HEK293 (cell line): ENCODE measurements at regions not wholly inside any gene's neighbourhood (a gene's known extent, or its start where the extent isn't known, plus 50 kb on each side); places are given as distances from the start of the nearest gene placed in this dataset.

Source experiments
- CTCF ChIA-PET: fragments of 350-600 bp; formaldehyde crosslinking; extraction: SDS; loops from one replicate; lab custom pipeline; 2021; ENCODE audit warnings: antibody characterized with exemption; lab: Yijun Ruan, JAX
- POLR2A ChIA-PET: fragments of 300-600 bp; formaldehyde crosslinking; extraction: SDS; loops from one replicate; lab custom pipeline; 2020; ENCODE audit warnings: antibody characterized with exemption, inconsistent platforms; lab: Yijun Ruan, JAX
- H3K27ac ChIP-seq: fragments of 200-500 bp; sonication (Bioruptor generic); 2 replicates; pipeline ENCODE4 v1.5.1; 2014; ENCODE audit warnings: low read depth, low read length, control low read depth, inconsistent platforms; ENCODE audit errors: extremely low read depth
- H3K36me3 ChIP-seq, 2 experiments: fragments of 200-500 bp in 1 of 2; sonication (Bioruptor generic) in 1 of 2; 1 replicate in 1 of 2; 2 replicates in 1 of 2; pipeline ENCODE4 v1.5.1; 2014 to 2017; ENCODE audit warnings: inconsistent platforms in 2 of 2, low read length in 2 of 2; ENCODE audit not compliant: control insufficient read depth in 2 of 2, insufficient read depth in 1 of 2
- H3K4me1 ChIP-seq: fragments of 200-500 bp; sonication (Bioruptor generic); 2 replicates; pipeline ENCODE4 v1.5.1; 2014; ENCODE audit warnings: mild to moderate bottlenecking, low read length, inconsistent platforms; ENCODE audit not compliant: control insufficient read depth, insufficient read depth
- H3K4me3 ChIP-seq: 2 replicates; pipeline ENCODE4 v1.5.1; 2011; ENCODE audit warnings: low read depth, mild to moderate bottlenecking, control low read depth, low read length, moderate library complexity
- H3K9me3 ChIP-seq: fragments of 200-500 bp; sonication (Bioruptor generic); 2 replicates; pipeline ENCODE4 v1.5.1; 2014; ENCODE audit warnings: low read depth, low read length, inconsistent platforms; ENCODE audit not compliant: control insufficient read depth, insufficient read depth
- BCL11B ChIP-seq: fragments of 450-650 bp; formaldehyde crosslinking; IDR thresholded peaks from 2 replicates; pipeline ENCODE4 v1.5.1; 2016; ENCODE audit warnings: low read depth, missing biosample characterization, missing genetic modification characterization
- KLF16 ChIP-seq: fragments of 450-650 bp; formaldehyde crosslinking; IDR thresholded peaks from 2 replicates; pipeline ENCODE4 v1.5.1; 2017; ENCODE audit warnings: missing biosample characterization, missing genetic modification characterization
- RBAK ChIP-seq: fragments of 450-650 bp; formaldehyde crosslinking; IDR thresholded peaks from 2 replicates; pipeline ENCODE4 v1.5.1; 2016; ENCODE audit warnings: missing biosample characterization, missing genetic modification characterization
- SALL2 ChIP-seq: fragments of 450-650 bp; formaldehyde crosslinking; IDR thresholded peaks from 2 replicates; pipeline ENCODE4 v1.5.0; 2017; ENCODE audit warnings: missing biosample characterization, mild to moderate bottlenecking, missing genetic modification characterization, borderline replicate concordance
- SP7 ChIP-seq: fragments of 450-650 bp; formaldehyde crosslinking; IDR thresholded peaks from 2 replicates; pipeline ENCODE4 v1.5.1; 2016; ENCODE audit warnings: missing biosample characterization, missing genetic modification characterization
- TRIM28 ChIP-seq: IDR thresholded peaks from 2 replicates; pipeline ENCODE4 v1.6.1; 2011; ENCODE audit warnings: low read length, control low read depth, borderline replicate concordance
- ZBTB1 ChIP-seq: fragments of 450-650 bp; formaldehyde crosslinking; IDR thresholded peaks from 2 replicates; pipeline ENCODE4 v1.5.1; 2016; ENCODE audit warnings: missing biosample characterization, missing genetic modification characterization
- ZBTB17 ChIP-seq: fragments of 450-650 bp; formaldehyde crosslinking; IDR thresholded peaks from 2 replicates; pipeline ENCODE4 v1.5.1; 2016; ENCODE audit warnings: missing biosample characterization, missing genetic modification characterization
- ZBTB20 ChIP-seq: fragments of 450-650 bp; formaldehyde crosslinking; IDR thresholded peaks from 2 replicates; pipeline ENCODE4 v1.5.1; 2016; ENCODE audit warnings: missing biosample characterization, missing genetic modification characterization
- ZBTB48 ChIP-seq: fragments of 450-650 bp; formaldehyde crosslinking; IDR thresholded peaks from 2 replicates; pipeline ENCODE4 v1.5.1; 2016; ENCODE audit warnings: missing biosample characterization, missing genetic modification characterization
- ZFP3 ChIP-seq: fragments of 450-650 bp; formaldehyde crosslinking; IDR thresholded peaks from 2 replicates; pipeline ENCODE4 v1.5.1; 2016; ENCODE audit warnings: low read depth, missing biosample characterization, missing genetic modification characterization
- ZFP37 ChIP-seq: fragments of 450-650 bp; formaldehyde crosslinking; IDR thresholded peaks from 2 replicates; pipeline ENCODE4 v1.5.1; 2016; ENCODE audit warnings: missing biosample characterization, missing genetic modification characterization
- ZNF169 ChIP-seq: fragments of 450-650 bp; formaldehyde crosslinking; IDR thresholded peaks from 2 replicates; pipeline ENCODE4 v1.5.1; 2016; ENCODE audit warnings: missing biosample characterization, missing genetic modification characterization
- ZNF174 ChIP-seq: fragments of 450-650 bp; formaldehyde crosslinking; IDR thresholded peaks from 2 replicates; pipeline ENCODE4 v1.5.0; 2017; ENCODE audit warnings: missing biosample characterization, mild to moderate bottlenecking, missing genetic modification characterization
- ZNF214 ChIP-seq: fragments of 450-650 bp; formaldehyde crosslinking; IDR thresholded peaks from 2 replicates; pipeline ENCODE4 v1.5.1; 2017; ENCODE audit warnings: missing biosample characterization, mild to moderate bottlenecking, missing genetic modification characterization, borderline replicate concordance
- ZNF354C ChIP-seq: fragments of 450-650 bp; formaldehyde crosslinking; IDR thresholded peaks from 2 replicates; pipeline ENCODE4 v1.5.1; 2016; ENCODE audit warnings: missing biosample characterization, missing genetic modification characterization, low read depth, borderline replicate concordance
- ZNF48 ChIP-seq: fragments of 450-650 bp; formaldehyde crosslinking; IDR thresholded peaks from 2 replicates; pipeline ENCODE4 v1.5.1; 2016; ENCODE audit warnings: missing biosample characterization, missing genetic modification characterization
- ZNF521 ChIP-seq: fragments of 450-650 bp; formaldehyde crosslinking; IDR thresholded peaks from 2 replicates; pipeline ENCODE4 v1.5.1; 2017; ENCODE audit warnings: missing biosample characterization, mild to moderate bottlenecking, missing genetic modification characterization
- ZNF558 ChIP-seq: fragments of 450-650 bp; formaldehyde crosslinking; IDR thresholded peaks from 2 replicates; pipeline ENCODE4 v1.5.1; 2016; ENCODE audit warnings: missing biosample characterization, missing genetic modification characterization
- ZNF561 ChIP-seq: fragments of 450-650 bp; IDR thresholded peaks from 2 replicates; pipeline ENCODE4 v1.5.1; 2018; ENCODE audit warnings: missing biosample characterization, missing genetic modification characterization, borderline replicate concordance
- ZNF626 ChIP-seq: fragments of 450-650 bp; sonication (Bioruptor Pico); formaldehyde crosslinking; IDR thresholded peaks from 2 replicates; pipeline ENCODE4 v1.5.1; 2018; ENCODE audit warnings: missing biosample characterization, missing genetic modification characterization, inconsistent platforms
- ZNF654 ChIP-seq: fragments of 450-650 bp; formaldehyde crosslinking; IDR thresholded peaks from 2 replicates; pipeline ENCODE4 v1.5.1; 2016; ENCODE audit warnings: low read depth, missing biosample characterization, missing genetic modification characterization
- ZNF670 ChIP-seq: fragments of 450-650 bp; formaldehyde crosslinking; IDR thresholded peaks from 2 replicates; pipeline ENCODE4 v1.5.1; 2016; ENCODE audit warnings: missing biosample characterization, missing genetic modification characterization, low read depth
- ZNF747 ChIP-seq: fragments of 450-650 bp; formaldehyde crosslinking; IDR thresholded peaks from 2 replicates; pipeline ENCODE4 v1.5.1; 2016; ENCODE audit warnings: missing biosample characterization, missing genetic modification characterization
- ZSCAN16 ChIP-seq: fragments of 450-650 bp; formaldehyde crosslinking; IDR thresholded peaks from 2 replicates; pipeline ENCODE4 v1.5.1; 2016; ENCODE audit warnings: missing biosample characterization, missing genetic modification characterization
- TF ChIP-seq, protein P1 (sequence below): fragments of 450-650 bp; formaldehyde crosslinking; IDR thresholded peaks from 2 replicates; pipeline ENCODE4 v1.5.1; 2016; ENCODE audit warnings: missing biosample characterization, missing genetic modification characterization
- TF ChIP-seq, protein P2 (sequence below): fragments of 450-650 bp; formaldehyde crosslinking; optimal IDR thresholded peaks from 2 replicates; pipeline ENCODE3; 2016; ENCODE audit warnings: missing biosample characterization, mild to moderate bottlenecking, missing genetic modification characterization
- TF ChIP-seq, protein P3 (sequence below): fragments of 450-650 bp; formaldehyde crosslinking; IDR thresholded peaks from 2 replicates; pipeline ENCODE4 v1.5.0; 2017; ENCODE audit warnings: missing biosample characterization, missing genetic modification characterization, borderline replicate concordance
- TF ChIP-seq, protein P4 (sequence below): fragments of 450-650 bp; formaldehyde crosslinking; IDR thresholded peaks from 2 replicates; pipeline ENCODE4 v1.5.1; 2016; ENCODE audit warnings: missing biosample characterization, missing genetic modification characterization

DNA sequence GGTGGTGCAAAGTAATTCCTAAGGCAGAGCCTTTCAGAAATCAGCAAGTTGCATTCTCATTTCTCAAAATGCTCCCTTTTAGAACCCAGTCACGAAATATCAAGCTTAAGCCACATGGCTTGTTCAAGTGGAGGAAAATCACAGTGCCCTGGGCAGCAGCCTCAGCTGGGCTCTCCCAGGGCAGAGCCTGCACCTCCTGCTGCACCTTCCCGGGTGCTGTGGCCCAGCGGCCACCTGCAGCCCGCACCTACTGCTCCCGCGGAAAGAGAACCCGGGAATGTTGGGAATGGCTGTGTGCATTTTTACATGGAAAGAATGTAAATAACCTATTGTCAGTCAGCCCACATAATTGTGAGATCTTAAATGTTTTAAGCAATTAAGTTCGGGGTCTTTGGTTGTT lies 396.5 kb upstream of the VSTM2A start:
- H3K9me3 ChIP-seq: no peaks in the 10 kb centered on the region
- CTCF ChIA-PET: no interaction called here
- H3K27ac ChIP-seq: no peak overlapping the region
- no peaks in the 10 kb centered on the region for H3K4me1 ChIP-seq
- POLR2A ChIA-PET: no interaction called here
- no peaks in the 10 kb centered on the region for H3K36me3 ChIP-seq
- no peak for TF ChIP-seq ZNF654 (tag by site-specific recombination)
- no peak for TF ChIP-seq ZNF670 (tag by site-specific recombination)
- TF ChIP-seq ZNF354C (tag by site-specific recombination): no peak
- TF ChIP-seq ZNF558: no peak
- no peak for TF ChIP-seq SP7 (tag by site-specific recombination)
- TF ChIP-seq BCL11B (tag by site-specific recombination): no peak
- no peak for TF ChIP-seq ZBTB20 (tag by site-specific recombination)
- no peak for TF ChIP-seq ZNF521 (tag by site-specific recombination)
- TF ChIP-seq KLF16 (tag by site-specific recombination): no peak
- no peak for TF ChIP-seq ZBTB48 (tag by site-specific recombination)
- TF ChIP-seq ZNF169 (tag by site-specific recombination): no peak
- no peak for TF ChIP-seq ZNF174
- no peak for TF ChIP-seq ZNF747 (tag by site-specific recombination)
- TF ChIP-seq ZBTB17: no peak
- no peak for TF ChIP-seq ZNF48
- TF ChIP-seq ZBTB1 (tag by site-specific recombination): no peak
- no peak for TF ChIP-seq ZNF626 (tag by site-specific recombination)
- TF ChIP-seq, protein P1, sequence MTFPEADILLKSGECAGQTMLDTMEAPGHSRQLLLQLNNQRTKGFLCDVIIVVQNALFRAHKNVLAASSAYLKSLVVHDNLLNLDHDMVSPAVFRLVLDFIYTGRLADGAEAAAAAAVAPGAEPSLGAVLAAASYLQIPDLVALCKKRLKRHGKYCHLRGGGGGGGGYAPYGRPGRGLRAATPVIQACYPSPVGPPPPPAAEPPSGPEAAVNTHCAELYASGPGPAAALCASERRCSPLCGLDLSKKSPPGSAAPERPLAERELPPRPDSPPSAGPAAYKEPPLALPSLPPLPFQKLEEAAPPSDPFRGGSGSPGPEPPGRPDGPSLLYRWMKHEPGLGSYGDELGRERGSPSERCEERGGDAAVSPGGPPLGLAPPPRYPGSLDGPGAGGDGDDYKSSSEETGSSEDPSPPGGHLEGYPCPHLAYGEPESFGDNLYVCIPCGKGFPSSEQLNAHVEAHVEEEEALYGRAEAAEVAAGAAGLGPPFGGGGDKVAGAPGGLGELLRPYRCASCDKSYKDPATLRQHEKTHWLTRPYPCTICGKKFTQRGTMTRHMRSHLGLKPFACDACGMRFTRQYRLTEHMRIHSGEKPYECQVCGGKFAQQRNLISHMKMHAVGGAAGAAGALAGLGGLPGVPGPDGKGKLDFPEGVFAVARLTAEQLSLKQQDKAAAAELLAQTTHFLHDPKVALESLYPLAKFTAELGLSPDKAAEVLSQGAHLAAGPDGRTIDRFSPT: no peak
- no peak for TF ChIP-seq ZFP37 (tag by site-specific recombination)
- no peak for TF ChIP-seq ZSCAN16 (tag by site-specific recombination)
- TF ChIP-seq, all 188 proteins: peak for 0
- H3K4me3 ChIP-seq: no peak overlapping the region

DNA sequence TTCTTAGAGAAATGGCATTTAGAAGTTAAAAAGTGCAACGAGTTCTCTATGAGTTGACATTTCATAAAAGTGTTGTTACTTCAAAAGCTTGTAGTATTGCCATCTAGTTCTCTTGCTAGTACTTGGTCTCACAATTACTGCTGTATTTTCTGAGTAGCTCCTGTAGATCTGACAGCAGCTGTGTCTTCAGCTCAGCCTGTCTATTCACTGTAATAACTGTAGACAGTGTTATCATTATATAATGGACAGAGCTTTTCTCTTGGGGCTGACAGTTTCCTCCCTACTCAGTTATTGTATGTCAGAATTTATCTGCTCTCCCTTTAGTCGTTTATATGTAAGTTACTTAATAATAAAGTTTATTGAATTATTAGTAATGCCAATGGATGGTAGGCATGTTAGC lies 388.7 kb upstream of the VSTM2A start:
- Histone ChIP-seq H3K4me3 (no peak overlapping the region), H3K4me1 (no peaks in the 10 kb centered on the region), H3K36me3 (no peaks in the 10 kb centered on the region), H3K27ac (no peak overlapping the region), H3K9me3 (no peaks in the 10 kb centered on the region)
- TF ChIP-seq, protein P2, sequence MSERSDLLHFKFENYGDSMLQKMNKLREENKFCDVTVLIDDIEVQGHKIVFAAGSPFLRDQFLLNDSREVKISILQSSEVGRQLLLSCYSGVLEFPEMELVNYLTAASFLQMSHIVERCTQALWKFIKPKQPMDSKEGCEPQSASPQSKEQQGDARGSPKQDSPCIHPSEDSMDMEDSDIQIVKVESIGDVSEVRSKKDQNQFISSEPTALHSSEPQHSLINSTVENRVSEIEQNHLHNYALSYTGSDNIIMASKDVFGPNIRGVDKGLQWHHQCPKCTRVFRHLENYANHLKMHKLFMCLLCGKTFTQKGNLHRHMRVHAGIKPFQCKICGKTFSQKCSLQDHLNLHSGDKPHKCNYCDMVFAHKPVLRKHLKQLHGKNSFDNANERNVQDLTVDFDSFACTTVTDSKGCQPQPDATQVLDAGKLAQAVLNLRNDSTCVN: no peak
- TF ChIP-seq ZNF561 (no peak), ZNF214 (tag by site-specific recombination) (no peak), ZFP3 (tag by site-specific recombination) (no peak), SALL2 (tag by site-specific recombination) (no peak), RBAK (tag by site-specific recombination) (no peak), ZNF626 (tag by site-specific recombination) (no peak), TRIM28 (no peak)
- TF ChIP-seq, protein P3, sequence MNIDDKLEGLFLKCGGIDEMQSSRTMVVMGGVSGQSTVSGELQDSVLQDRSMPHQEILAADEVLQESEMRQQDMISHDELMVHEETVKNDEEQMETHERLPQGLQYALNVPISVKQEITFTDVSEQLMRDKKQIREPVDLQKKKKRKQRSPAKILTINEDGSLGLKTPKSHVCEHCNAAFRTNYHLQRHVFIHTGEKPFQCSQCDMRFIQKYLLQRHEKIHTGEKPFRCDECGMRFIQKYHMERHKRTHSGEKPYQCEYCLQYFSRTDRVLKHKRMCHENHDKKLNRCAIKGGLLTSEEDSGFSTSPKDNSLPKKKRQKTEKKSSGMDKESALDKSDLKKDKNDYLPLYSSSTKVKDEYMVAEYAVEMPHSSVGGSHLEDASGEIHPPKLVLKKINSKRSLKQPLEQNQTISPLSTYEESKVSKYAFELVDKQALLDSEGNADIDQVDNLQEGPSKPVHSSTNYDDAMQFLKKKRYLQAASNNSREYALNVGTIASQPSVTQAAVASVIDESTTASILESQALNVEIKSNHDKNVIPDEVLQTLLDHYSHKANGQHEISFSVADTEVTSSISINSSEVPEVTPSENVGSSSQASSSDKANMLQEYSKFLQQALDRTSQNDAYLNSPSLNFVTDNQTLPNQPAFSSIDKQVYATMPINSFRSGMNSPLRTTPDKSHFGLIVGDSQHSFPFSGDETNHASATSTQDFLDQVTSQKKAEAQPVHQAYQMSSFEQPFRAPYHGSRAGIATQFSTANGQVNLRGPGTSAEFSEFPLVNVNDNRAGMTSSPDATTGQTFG (tag by site-specific recombination): no peak
- TF ChIP-seq, protein P4, sequence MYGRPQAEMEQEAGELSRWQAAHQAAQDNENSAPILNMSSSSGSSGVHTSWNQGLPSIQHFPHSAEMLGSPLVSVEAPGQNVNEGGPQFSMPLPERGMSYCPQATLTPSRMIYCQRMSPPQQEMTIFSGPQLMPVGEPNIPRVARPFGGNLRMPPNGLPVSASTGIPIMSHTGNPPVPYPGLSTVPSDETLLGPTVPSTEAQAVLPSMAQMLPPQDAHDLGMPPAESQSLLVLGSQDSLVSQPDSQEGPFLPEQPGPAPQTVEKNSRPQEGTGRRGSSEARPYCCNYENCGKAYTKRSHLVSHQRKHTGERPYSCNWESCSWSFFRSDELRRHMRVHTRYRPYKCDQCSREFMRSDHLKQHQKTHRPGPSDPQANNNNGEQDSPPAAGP (tag by site-specific recombination): no peak
- ChIA-PET POLR2A (no interaction called here), CTCF (no interaction called here)
